Neural progenitor cell (in vitro differentiated cells): ENCODE measurements at regions not wholly inside any gene's neighbourhood (a gene's known extent, or its start where the extent isn't known, plus 50 kb on each side); places are given as distances from the start of the nearest gene placed in this dataset.

ENCODE experiments used
- DNase-seq: peaks from one replicate; pipeline ENCODE4 v3.0.0-alpha.2; 2016; ENCODE audit warnings: low spot score
- H2AFZ ChIP-seq: fragments of 200-600 bp; sonication (generic); replicated peaks from 2 replicates; pipeline ENCODE4 v1.6.1; 2016; ENCODE audit warnings: antibody characterized with exemption
- H3F3A ChIP-seq: fragments of 200-600 bp; sonication (generic); 2 replicates; pipeline ENCODE4 v1.6.1; 2016; ENCODE audit warnings: antibody characterized with exemption, low read depth
- H3K27ac ChIP-seq: fragments of 200-600 bp; sonication (generic); 2 replicates; pipeline ENCODE4 v1.5.1; 2016; ENCODE audit warnings: mild to moderate bottlenecking
- H3K27me3 ChIP-seq: fragments of 200-600 bp; sonication (generic); 2 replicates; pipeline ENCODE4 v1.6.1; 2016; ENCODE audit warnings: mild to moderate bottlenecking, moderate library complexity
- H3K36me3 ChIP-seq: fragments of 200-600 bp; sonication (generic); 2 replicates; pipeline ENCODE4 v1.5.1; 2016
- H3K4me1 ChIP-seq: fragments of 200-600 bp; sonication (generic); 2 replicates; pipeline ENCODE4 v1.6.1; 2016; ENCODE audit warnings: mixed run types
- H3K4me2 ChIP-seq: fragments of 200-600 bp; sonication (generic); 2 replicates; pipeline ENCODE4 v1.6.1; 2016
- H3K4me3 ChIP-seq: fragments of 200-600 bp; sonication (generic); 2 replicates; pipeline ENCODE4 v1.5.1; 2016
- H3K79me2 ChIP-seq: fragments of 200-600 bp; sonication (generic); 2 replicates; pipeline ENCODE4 v1.6.1; 2016; ENCODE audit warnings: low read depth
- H3K9ac ChIP-seq: fragments of 200-600 bp; sonication (generic); 2 replicates; pipeline ENCODE4 v1.6.1; 2016
- H3K9me3 ChIP-seq: fragments of 200-600 bp; sonication (generic); 2 replicates; pipeline ENCODE4 v1.5.1; 2016; ENCODE audit warnings: low read depth
- H4K20me1 ChIP-seq: fragments of 200-600 bp; sonication (generic); 2 replicates; pipeline ENCODE4 v1.6.1; 2016; ENCODE audit warnings: low read depth
- H3K27ac Mint-ChIP-seq: 3 replicates; pipeline ENCODE4 v1.8.0; 2021; ENCODE audit warnings: mixed read lengths
- H3K27me3 Mint-ChIP-seq: 2 replicates; pipeline ENCODE4 v1.8.0; 2022; ENCODE audit warnings: low read depth, mild to moderate bottlenecking, inconsistent platforms, moderate library complexity, mixed read lengths; ENCODE audit not compliant: insufficient read depth
- H3K36me3 Mint-ChIP-seq: 3 replicates; pipeline ENCODE4 v1.8.0; 2021; ENCODE audit warnings: mixed read lengths
- H3K4me1 Mint-ChIP-seq: 3 replicates; pipeline ENCODE4 v1.8.0; 2021; ENCODE audit warnings: mixed read lengths
- H3K4me3 Mint-ChIP-seq: 3 replicates; pipeline ENCODE4 v1.8.0; 2021; ENCODE audit warnings: mild to moderate bottlenecking, moderate library complexity, mixed read lengths
- H3K9me3 Mint-ChIP-seq: 3 replicates; pipeline ENCODE4 v1.8.0; 2020; ENCODE audit warnings: mixed read lengths
- EZH2 ChIP-seq: fragments of 200-600 bp; sonication (generic); IDR thresholded peaks from 2 replicates; pipeline ENCODE4 v1.6.1; 2017; ENCODE audit warnings: antibody characterized with exemption, mild to moderate bottlenecking, moderate library complexity
- EZH2phosphoT487 ChIP-seq: fragments of 200-600 bp; sonication (generic); IDR thresholded peaks from 2 replicates; pipeline ENCODE4 v1.6.1; 2017; ENCODE audit warnings: antibody characterized with exemption
- TF ChIP-seq, protein P1 (sequence below): fragments of 200-600 bp; sonication (generic); IDR thresholded peaks from 2 replicates; pipeline ENCODE4 v1.5.1; 2017; ENCODE audit warnings: antibody characterized with exemption, mild to moderate bottlenecking

DNA sequence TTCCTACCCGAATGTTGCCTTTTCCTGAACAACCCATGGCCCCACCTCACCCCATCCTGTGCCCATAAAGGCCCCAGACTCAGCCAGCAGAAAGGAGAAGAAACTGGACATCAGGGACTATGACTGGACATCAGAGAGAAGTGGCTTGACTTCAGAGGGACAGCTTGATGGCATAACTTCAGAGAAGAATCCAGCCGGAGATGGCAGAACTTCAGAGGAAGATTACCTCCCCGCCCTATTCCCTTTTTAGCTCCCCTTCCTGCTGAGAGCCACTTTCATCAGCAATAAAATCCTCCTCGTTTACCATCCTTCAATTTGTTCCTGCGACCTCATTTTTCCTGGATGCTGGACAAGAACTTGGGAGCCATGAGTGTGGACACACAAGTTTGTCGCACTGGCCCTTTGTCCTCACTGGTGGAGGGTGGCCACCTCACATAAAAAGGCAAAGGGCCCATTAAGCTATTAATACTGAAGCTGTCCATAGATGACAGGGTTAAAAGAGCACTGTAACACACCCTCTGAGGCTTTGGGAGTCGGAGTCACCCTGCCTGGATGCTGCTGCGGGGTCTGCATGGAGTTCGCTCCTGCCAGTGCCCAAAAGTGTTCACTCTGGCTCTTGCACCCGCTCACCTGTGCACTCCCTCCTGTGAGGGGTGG lies 260.4 kb downstream of the SLITRK1 start:
- H3K27ac ChIP-seq, result no peak overlapping the region
- no peak for TF ChIP-seq EZH2
- TF ChIP-seq EZH2phosphoT487, result no peak
- TF ChIP-seq, protein P1, sequence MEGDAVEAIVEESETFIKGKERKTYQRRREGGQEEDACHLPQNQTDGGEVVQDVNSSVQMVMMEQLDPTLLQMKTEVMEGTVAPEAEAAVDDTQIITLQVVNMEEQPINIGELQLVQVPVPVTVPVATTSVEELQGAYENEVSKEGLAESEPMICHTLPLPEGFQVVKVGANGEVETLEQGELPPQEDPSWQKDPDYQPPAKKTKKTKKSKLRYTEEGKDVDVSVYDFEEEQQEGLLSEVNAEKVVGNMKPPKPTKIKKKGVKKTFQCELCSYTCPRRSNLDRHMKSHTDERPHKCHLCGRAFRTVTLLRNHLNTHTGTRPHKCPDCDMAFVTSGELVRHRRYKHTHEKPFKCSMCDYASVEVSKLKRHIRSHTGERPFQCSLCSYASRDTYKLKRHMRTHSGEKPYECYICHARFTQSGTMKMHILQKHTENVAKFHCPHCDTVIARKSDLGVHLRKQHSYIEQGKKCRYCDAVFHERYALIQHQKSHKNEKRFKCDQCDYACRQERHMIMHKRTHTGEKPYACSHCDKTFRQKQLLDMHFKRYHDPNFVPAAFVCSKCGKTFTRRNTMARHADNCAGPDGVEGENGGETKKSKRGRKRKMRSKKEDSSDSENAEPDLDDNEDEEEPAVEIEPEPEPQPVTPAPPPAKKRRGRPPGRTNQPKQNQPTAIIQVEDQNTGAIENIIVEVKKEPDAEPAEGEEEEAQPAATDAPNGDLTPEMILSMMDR, result no peak
- Mint-ChIP-seq H3K4me3 (no peak overlapping the region), H3K27ac (no peak overlapping the region), H3K9me3 (no peaks in the 10 kb centered on the region), H3K4me1 (no peaks in the 10 kb centered on the region), H3K36me3 (no peaks in the 10 kb centered on the region), H3K27me3 (peaks cover 4% of the 10 kb centered on the region)
- no peak overlapping the region for H2AFZ ChIP-seq
- H3K4me3 ChIP-seq, result no peak overlapping the region
- no peaks in the 10 kb centered on the region for H3K9me3 ChIP-seq
- no peaks in the 10 kb centered on the region for H3F3A ChIP-seq
- no peak for DNase-seq
- H4K20me1 ChIP-seq, result no peaks in the 10 kb centered on the region
- no peaks in the 10 kb centered on the region for H3K79me2 ChIP-seq
- H3K27me3 ChIP-seq, result no peaks in the 10 kb centered on the region
- no peaks in the 10 kb centered on the region for H3K4me1 ChIP-seq
- H3K4me2 ChIP-seq, result no peak overlapping the region
- H3K36me3 ChIP-seq, result no peaks in the 10 kb centered on the region
- H3K9ac ChIP-seq, result no peak overlapping the region

DNA sequence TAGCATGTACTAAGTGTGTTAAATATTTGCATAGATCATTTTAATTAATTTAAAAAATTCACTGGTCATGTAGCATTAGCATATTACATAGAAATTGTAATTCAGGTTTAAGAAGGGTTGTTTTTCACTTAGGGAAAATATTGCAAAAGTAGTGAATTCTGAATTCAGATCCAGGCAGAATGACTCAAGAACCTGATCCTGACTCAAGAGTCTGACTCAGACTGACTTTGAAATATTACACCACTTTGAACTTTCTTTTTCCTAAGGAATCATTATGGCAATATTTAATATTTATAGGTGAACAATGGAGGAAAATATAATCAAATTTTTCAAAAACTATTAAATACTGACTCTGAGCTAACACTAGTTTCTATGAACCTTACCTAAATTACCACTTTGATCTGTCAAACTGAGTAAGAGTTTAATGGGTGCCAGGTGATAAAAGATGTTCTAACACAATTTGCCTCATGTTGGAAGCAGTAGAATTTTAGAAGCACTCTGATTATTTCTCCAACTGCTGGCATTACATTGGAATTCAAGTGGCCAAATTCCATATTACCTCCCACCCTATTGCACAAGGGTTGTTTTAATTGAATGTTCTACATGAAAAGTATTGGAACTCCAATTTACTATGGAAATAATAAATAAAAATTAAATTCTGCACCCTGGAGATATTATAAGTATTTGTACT lies 261.6 kb downstream of the SLITRK1 start:
- peaks cover 2% of the 10 kb centered on the region for H3K27me3 Mint-ChIP-seq

DNA sequence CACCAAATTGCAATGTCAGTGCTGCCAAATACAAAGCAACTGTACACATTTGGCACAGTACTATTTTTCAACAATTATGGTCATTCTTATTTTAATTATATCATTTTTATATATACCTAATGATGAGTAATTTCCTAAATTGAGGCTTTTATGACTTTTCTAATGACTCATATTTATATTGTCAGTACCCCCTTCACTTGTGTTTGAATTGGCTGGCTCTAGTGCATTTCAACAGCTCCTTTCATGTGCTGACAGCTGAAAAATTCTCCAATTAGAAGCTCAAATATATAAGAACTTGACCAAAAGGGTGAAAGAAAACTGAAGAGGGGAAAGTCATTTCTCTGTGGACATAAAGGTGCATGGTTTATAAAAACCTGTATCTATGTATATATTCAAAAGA lies 263.3 kb downstream of the SLITRK1 start:
- Histone ChIP-seq H2AFZ (no peak overlapping the region), H3K4me1 (no peaks in the 10 kb centered on the region), H3F3A (no peaks in the 10 kb centered on the region), H3K27ac (no peak overlapping the region), H4K20me1 (no peaks in the 10 kb centered on the region), H3K79me2 (no peaks in the 10 kb centered on the region), H3K27me3 (no peaks in the 10 kb centered on the region), H3K4me2 (no peak overlapping the region), H3K36me3 (no peaks in the 10 kb centered on the region), H3K4me3 (no peak overlapping the region), H3K9me3 (no peaks in the 10 kb centered on the region), H3K9ac (no peak overlapping the region)
- Mint-ChIP-seq H3K4me3 (no peak overlapping the region), H3K27me3 (peaks cover 4% of the 10 kb centered on the region), H3K4me1 (no peaks in the 10 kb centered on the region), H3K9me3 (peaks cover 7% of the 10 kb centered on the region), H3K27ac (no peak overlapping the region), H3K36me3 (no peaks in the 10 kb centered on the region)
- TF ChIP-seq, protein P1, result no peak
- TF ChIP-seq EZH2phosphoT487, result no peak
- no peak for TF ChIP-seq EZH2
- no peak for DNase-seq

More for the DNA sequence above, 261.6 kb downstream of the SLITRK1 start:
- H3K4me1 ChIP-seq, result no peaks in the 10 kb centered on the region
- no peak overlapping the region for H3K27ac Mint-ChIP-seq
- H3K9me3 Mint-ChIP-seq, result no peaks in the 10 kb centered on the region
- H3K36me3 ChIP-seq, result no peaks in the 10 kb centered on the region
- H3K4me2 ChIP-seq, result no peak overlapping the region
- no peak overlapping the region for H3K27ac ChIP-seq
- TF ChIP-seq EZH2, result no peak
- TF ChIP-seq EZH2phosphoT487, result no peak
- TF ChIP-seq, protein P1, result no peak
- no peak overlapping the region for H3K4me3 ChIP-seq
- H2AFZ ChIP-seq, result no peak overlapping the region
- H3K4me1 Mint-ChIP-seq, result no peaks in the 10 kb centered on the region
- H3K4me3 Mint-ChIP-seq, result no peak overlapping the region
- no peaks in the 10 kb centered on the region for H3K79me2 ChIP-seq
- DNase-seq, result no peak
- no peaks in the 10 kb centered on the region for H4K20me1 ChIP-seq
- no peaks in the 10 kb centered on the region for H3F3A ChIP-seq
- no peaks in the 10 kb centered on the region for H3K27me3 ChIP-seq
- no peaks in the 10 kb centered on the region for H3K9me3 ChIP-seq
- H3K9ac ChIP-seq, result no peak overlapping the region
- no peaks in the 10 kb centered on the region for H3K36me3 Mint-ChIP-seq
